H1 (cell line): ENCODE measurements at regions not wholly inside any gene's neighbourhood (a gene's known extent, or its start where the extent isn't known, plus 50 kb on each side); places are given as distances from the start of the nearest gene placed in this dataset.

ENCODE experiments used
- CTCF ChIA-PET: fragments of 300-600 bp; sonication (Branson Sonifier 250); formaldehyde crosslinking; loops from one replicate; lab custom pipeline; 2021; ENCODE audit not compliant: partially characterized antibody; lab: Charles Lee
- POLR2A ChIA-PET: fragments of 300-600 bp; sonication (Branson Sonifier 250); formaldehyde crosslinking; loops from one replicate; lab custom pipeline; 2021; ENCODE audit warnings: inconsistent platforms; ENCODE audit not compliant: partially characterized antibody; lab: Charles Lee
- DNase-seq, 2 experiments: peaks; one replicate each; pipeline versions ENCODE4 v3.0.0 to v3.0.0-alpha.2; 2010 to 2022; ENCODE audit warnings: low spot score in 2 of 2, low read depth in 1 of 2, mixed read lengths in 1 of 2
- FAIRE-seq: peaks from 2 replicates; lab custom pipeline; 2011; peaks lifted over from hg19 to GRCh38; lab: Jason Lieb, UNC
- H2AFZ ChIP-seq: 2 replicates; pipeline ENCODE4 v1.8.1; 2012; ENCODE audit warnings: low read length, inconsistent platforms
- H2AK5ac ChIP-seq: 2 replicates; pipeline ENCODE4 v1.6.1; 2013; ENCODE audit warnings: low read depth, low read length
- H2BK120ac ChIP-seq: replicated peaks from 2 replicates; pipeline ENCODE3; 2013; ENCODE audit warnings: low read depth, low read length, inconsistent platforms
- H2BK12ac ChIP-seq: 2 replicates; pipeline ENCODE4 v1.6.1; 2013; ENCODE audit warnings: low read depth, low read length
- H2BK15ac ChIP-seq: 2 replicates; pipeline ENCODE4 v1.6.1; 2013; ENCODE audit warnings: low read length
- H2BK20ac ChIP-seq: 2 replicates; pipeline ENCODE4 v1.6.1; 2013; ENCODE audit warnings: low read length
- H2BK5ac ChIP-seq: 2 replicates; pipeline ENCODE4 v1.6.1; 2013; ENCODE audit warnings: low read depth, low read length
- H3K14ac ChIP-seq: 2 replicates; pipeline ENCODE4 v1.6.1; 2013; ENCODE audit warnings: inconsistent platforms; ENCODE audit not compliant: insufficient read length
- H3K18ac ChIP-seq: 2 replicates; pipeline ENCODE4 v1.6.1; 2013; ENCODE audit warnings: low read length; ENCODE audit errors: extremely low read depth
- H3K23ac ChIP-seq: 2 replicates; pipeline ENCODE4 v1.6.1; 2013; ENCODE audit warnings: inconsistent platforms; ENCODE audit not compliant: insufficient read length
- H3K23me2 ChIP-seq: 2 replicates; pipeline ENCODE4 v1.6.1; 2013; ENCODE audit warnings: low read depth, low read length
- H3K27ac ChIP-seq: 2 replicates; pipeline ENCODE4 v1.6.1; 2011; ENCODE audit warnings: low read depth, low read length, inconsistent platforms
- H3K27me3 ChIP-seq, 4 experiments: replicated peaks in 1 of 4; 1 replicate in 1 of 4; 2 replicates in 3 of 4; pipeline versions ENCODE4 v1.6.1 to v1.8.1; 2011 to 2013; ENCODE audit warnings: low read length in 3 of 4, mild to moderate bottlenecking in 3 of 4, inconsistent platforms in 2 of 4, mixed read lengths in 2 of 4, moderate library complexity in 1 of 4; ENCODE audit not compliant: control insufficient read depth in 3 of 4, insufficient read depth in 3 of 4; ENCODE audit errors: extremely low read depth in 1 of 4
- H3K36me3 ChIP-seq, 4 experiments: 2 replicates each; pipeline versions ENCODE4 v1.6.1 to v1.8.1; 2011 to 2013; ENCODE audit warnings: mild to moderate bottlenecking in 4 of 4, low read length in 3 of 4, moderate library complexity in 2 of 4, control low read depth in 1 of 4, inconsistent platforms in 1 of 4; ENCODE audit not compliant: insufficient read depth in 4 of 4, control insufficient read depth in 2 of 4
- H3K4ac ChIP-seq: replicated peaks from 2 replicates; pipeline ENCODE3; 2013; ENCODE audit warnings: low read length, low read depth, mixed read lengths, inconsistent platforms; ENCODE audit not compliant: insufficient read length
- H3K4me1 ChIP-seq, 4 experiments: replicated peaks in 1 of 4; 1 replicate in 1 of 4; 2 replicates in 3 of 4; pipeline versions ENCODE4 v1.6.1 to v1.8.1; 2011 to 2013; ENCODE audit warnings: low read length in 3 of 4, inconsistent platforms in 2 of 4, mixed read lengths in 1 of 4; ENCODE audit not compliant: insufficient read depth in 4 of 4, control insufficient read depth in 3 of 4
- H3K4me2 ChIP-seq, 2 experiments: 2 replicates each; pipeline versions ENCODE4 v1.6.1 to v1.8.1; 2011 to 2013; ENCODE audit warnings: low read depth in 2 of 2, low read length in 2 of 2, control low read depth in 1 of 2, inconsistent platforms in 1 of 2, mild to moderate bottlenecking in 1 of 2; ENCODE audit not compliant: insufficient read depth in 1 of 2
- H3K4me3 ChIP-seq, 4 experiments: fragments of 200-600, 300-600 bp in 1 of 4; sonication (generic), shearing (Covaris generic), sonication (Bioruptor Twin) in 1 of 4; 2 replicates each; pipeline versions ENCODE4 v1.5.1 to v1.8.1; 2011 to 2016; ENCODE audit warnings: low read length in 4 of 4, low read depth in 3 of 4, control low read depth in 2 of 4, inconsistent platforms in 2 of 4, mild to moderate bottlenecking in 2 of 4, mixed read lengths in 1 of 4, moderate library complexity in 1 of 4; ENCODE audit not compliant: insufficient read depth in 2 of 4; ENCODE audit errors: extremely low read depth in 1 of 4
- H3K56ac ChIP-seq: replicated peaks from 2 replicates; pipeline ENCODE3; 2013; ENCODE audit warnings: low read depth, mild to moderate bottlenecking, mixed read lengths, low read length, inconsistent platforms; ENCODE audit not compliant: insufficient read length
- H3K79me1 ChIP-seq: 2 replicates; pipeline ENCODE4 v1.6.1; 2013; ENCODE audit warnings: low read depth, low read length, control low read depth
- H3K79me2 ChIP-seq, 2 experiments: 2 replicates each; pipeline versions ENCODE4 v1.6.1 to v1.8.1; 2012 to 2013; ENCODE audit warnings: low read length in 2 of 2, mild to moderate bottlenecking in 2 of 2, inconsistent platforms in 1 of 2; ENCODE audit not compliant: insufficient read depth in 2 of 2, control insufficient read depth in 1 of 2
- H3K9ac ChIP-seq, 4 experiments: replicated peaks in 1 of 4; 1 replicate in 1 of 4; 2 replicates in 3 of 4; pipeline versions ENCODE4 v1.6.1 to v1.8.1; 2011 to 2013; ENCODE audit warnings: low read depth in 3 of 4, low read length in 3 of 4, control low read depth in 2 of 4, mild to moderate bottlenecking in 2 of 4, moderate library complexity in 2 of 4, inconsistent platforms in 1 of 4; ENCODE audit errors: extremely low read depth in 1 of 4
- H3K9me3 ChIP-seq, 2 experiments: 2 replicates each; pipeline versions ENCODE4 v1.6.1 to v1.8.1; 2012 to 2013; ENCODE audit warnings: mild to moderate bottlenecking in 2 of 2, moderate library complexity in 2 of 2, control low read depth in 1 of 2, inconsistent platforms in 1 of 2, low read depth in 1 of 2, low read length in 1 of 2, mixed read lengths in 1 of 2; ENCODE audit not compliant: insufficient read depth in 2 of 2
- H4K20me1 ChIP-seq, 2 experiments: replicated peaks in 1 of 2; 2 replicates each; pipeline versions ENCODE3 to v1.8.1; 2011 to 2013; ENCODE audit warnings: inconsistent platforms in 2 of 2, low read length in 2 of 2, mild to moderate bottlenecking in 1 of 2; ENCODE audit not compliant: insufficient read depth in 2 of 2, control insufficient read depth in 1 of 2
- H4K5ac ChIP-seq: 2 replicates; pipeline ENCODE4 v1.6.1; 2013; ENCODE audit warnings: low read length, low read depth, mixed read lengths, inconsistent platforms; ENCODE audit not compliant: insufficient read length
- H4K8ac ChIP-seq: 2 replicates; pipeline ENCODE4 v1.8.0; 2013; ENCODE audit warnings: mild to moderate bottlenecking, moderate library complexity, low read length, inconsistent platforms; ENCODE audit not compliant: insufficient read depth; ENCODE audit errors: extremely low read depth
- H4K91ac ChIP-seq: replicated peaks from 2 replicates; pipeline ENCODE3; 2013; ENCODE audit warnings: low read length, mixed read lengths, inconsistent platforms; ENCODE audit not compliant: insufficient read length
- CHD1 ChIP-seq: IDR thresholded peaks from 2 replicates; pipeline ENCODE4 v1.6.1; 2012; ENCODE audit warnings: low read depth, low read length, improper control_type of control experiment
- WGBS, 2 experiments: shearing (Covaris generic) in 1 of 2; methylation state at CpG; one replicate each; pipeline versions ENCODE4 v1.1.6 to v1.1.7; 2013 to 2015; ENCODE audit warnings: low lambda C conversion rate in 2 of 2, mixed read lengths in 2 of 2, inconsistent platforms in 1 of 2, low coverage in 1 of 2, missing lambda C conversion rate in 1 of 2; ENCODE audit not compliant: insufficient replicate concordance in 2 of 2, insufficient coverage in 1 of 2, insufficient read length in 1 of 2; ENCODE audit errors: extremely low coverage in 1 of 2, missing lambda C conversion rate in 1 of 2; 5-methylcytosine and 5-hydroxymethylcytosine counted together

DNA sequence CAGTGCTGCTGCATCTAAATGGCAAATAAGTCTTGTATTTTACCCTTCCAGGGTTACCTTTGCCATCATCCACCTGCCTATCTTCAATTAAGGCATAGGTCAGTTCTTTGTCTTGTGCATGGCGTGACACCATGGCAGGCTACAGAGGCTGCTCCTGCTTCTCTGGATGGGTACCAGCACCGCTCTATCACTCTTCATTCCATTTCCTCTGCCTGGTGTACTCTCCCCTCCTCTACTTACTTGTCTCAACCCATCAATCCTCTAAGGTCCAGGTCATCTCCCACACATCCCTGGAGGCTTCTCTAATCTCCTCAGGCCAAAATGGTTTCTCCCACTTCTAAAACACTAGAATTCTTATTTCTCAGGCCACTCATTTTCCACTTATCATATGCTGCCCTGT is 257.5 kb downstream of the BARHL2 start:
- H2AFZ ChIP-seq, result no peak overlapping the region; the same call in 1 of the 2 replicates
- no peak for FAIRE-seq

More for the DNA sequence above, 257.5 kb downstream of the BARHL2 start:
- no peaks in the 10 kb centered on the region for H3K36me3 ChIP-seq
- no peak overlapping the region for H4K8ac ChIP-seq
- no peaks in the 10 kb centered on the region for H3K79me1 ChIP-seq
- no peaks in the 10 kb centered on the region for H3K9me3 ChIP-seq
- H3K4me1 ChIP-seq, result no peaks in the 10 kb centered on the region
- H2BK15ac ChIP-seq, result no peak overlapping the region
- TF ChIP-seq CHD1, result no peak
- no peak for DNase-seq
- H2BK5ac ChIP-seq, result no peak overlapping the region
- no peaks in the 10 kb centered on the region for H3K79me2 ChIP-seq
- no peak overlapping the region for H2BK12ac ChIP-seq
- no peak overlapping the region for H3K14ac ChIP-seq
- H2BK20ac ChIP-seq, result 0 out of 2 replicates have a peak overlapping the region, but pooled peaks have one; percentile 49
- POLR2A ChIA-PET, result interaction anchor here (0.7 kb wide), 1 partner anchor 27 kb away, joined by 3 read pairs; no protein-coding TSS in a partner anchor
- no peak overlapping the region for H4K5ac ChIP-seq
- H3K23ac ChIP-seq, result no peak overlapping the region
- no peak overlapping the region for H3K9ac ChIP-seq
- no peak overlapping the region for H3K4me3 ChIP-seq
- H3K23me2 ChIP-seq, result no peaks in the 10 kb centered on the region
- 86% methylated on average over 2 of the region's 2 CpGs; no CpG with 5 or more reads in 1 of the 2 experiments for WGBS, 2 experiments
- no peak overlapping the region for H3K18ac ChIP-seq
- no peak overlapping the region for H3K27ac ChIP-seq
- CTCF ChIA-PET, result interaction anchor here (0.7 to 1.4 kb wide), 2 partner anchors 17 to 76 kb away, joined by 4 read pairs; no protein-coding TSS in a partner anchor
- no peak overlapping the region for H3K4ac ChIP-seq
- no peak overlapping the region for H2AK5ac ChIP-seq
- no peak overlapping the region for H2BK120ac ChIP-seq
- H3K56ac ChIP-seq, result no peak overlapping the region
- H3K27me3 ChIP-seq, result no peaks in the 10 kb centered on the region
- no peak overlapping the region for H4K91ac ChIP-seq
- H3K4me2 ChIP-seq, result no peak overlapping the region
- no peaks in the 10 kb centered on the region for H4K20me1 ChIP-seq
